NCI-H2171 (cell line): ENCODE measurements at regions not wholly inside any gene's neighbourhood (a gene's known extent, or its start where the extent isn't known, plus 50 kb on each side); places are given as distances from the start of the nearest gene placed in this dataset.

ENCODE experiments used
- DNase-seq: peaks from one replicate; lab custom pipeline; 2025; lab: John Stamatoyannopoulos, UW

- DNase-seq = no peak
These were observed 122.0 kb downstream of the SEC16B start for GRCh38 chr1:177847843-177848242.

- DNase-seq = no peak
These were observed 130.9 kb downstream of the SEC16B start for GRCh38 chr1:177838907-177839485.

GRCh38 chr1:177833631-177834030 is 136.2 kb downstream of the SEC16B start:
- no peak for DNase-seq

- DNase-seq = no peak
These were observed 139.2 kb downstream of the SEC16B start for GRCh38 chr1:177830531-177831135.

- no peak for DNase-seq
These were observed 144.5 kb downstream of the SEC16B start for GRCh38 chr1:177825276-177825901.

GRCh38 chr1:177824508-177824982 is 145.3 kb downstream of the SEC16B start:
- DNase-seq = no peak

GRCh38 chr1:177820213-177820612 is 149.6 kb downstream of the SEC16B start:
- DNase-seq = no peak

- no peak for DNase-seq
These were observed 151.7 kb downstream of the SEC16B start for GRCh38 chr1:177817937-177818875.

- DNase-seq = no peak
These were observed 157.2 kb downstream of the SEC16B start for GRCh38 chr1:177812650-177813049.

- no peak for DNase-seq
These were observed 157.7 kb downstream of the SEC16B start for GRCh38 chr1:177812144-177812543.

GRCh38 chr1:177811429-177811828 is 158.4 kb downstream of the SEC16B start:
- no peak for DNase-seq

GRCh38 chr1:177809819-177810218 is 160.0 kb downstream of the SEC16B start:
- DNase-seq = no peak

GRCh38 chr1:177802304-177802703 is 167.6 kb downstream of the SEC16B start:
- DNase-seq = no peak

- DNase-seq = no peak
These were observed 168.1 kb downstream of the SEC16B start for GRCh38 chr1:177801790-177802189.

GRCh38 chr1:177800400-177801088 is 169.3 kb downstream of the SEC16B start:
- DNase-seq = no peak

- DNase-seq = no peak
These were observed 170.1 kb downstream of the SEC16B start for GRCh38 chr1:177799746-177800145.

GRCh38 chr1:177798614-177799013 is 171.2 kb downstream of the SEC16B start:
- DNase-seq = no peak

- no peak for DNase-seq
These were observed 173.3 kb downstream of the SEC16B start for GRCh38 chr1:177796561-177796960.

GRCh38 chr1:177794376-177794991 is 175.4 kb downstream of the SEC16B start:
- no peak for DNase-seq

GRCh38 chr1:177793900-177794299 is 176.0 kb downstream of the SEC16B start:
- DNase-seq = no peak

- DNase-seq = no peak
These were observed 179.3 kb downstream of the SEC16B start for GRCh38 chr1:177790566-177790965.
